ENCODE measurements at regions not wholly inside any gene's neighbourhood (a gene's known extent, or its start where the extent isn't known, plus 50 kb on each side); places are given as distances from the start of the nearest gene placed in this dataset.

DNA sequence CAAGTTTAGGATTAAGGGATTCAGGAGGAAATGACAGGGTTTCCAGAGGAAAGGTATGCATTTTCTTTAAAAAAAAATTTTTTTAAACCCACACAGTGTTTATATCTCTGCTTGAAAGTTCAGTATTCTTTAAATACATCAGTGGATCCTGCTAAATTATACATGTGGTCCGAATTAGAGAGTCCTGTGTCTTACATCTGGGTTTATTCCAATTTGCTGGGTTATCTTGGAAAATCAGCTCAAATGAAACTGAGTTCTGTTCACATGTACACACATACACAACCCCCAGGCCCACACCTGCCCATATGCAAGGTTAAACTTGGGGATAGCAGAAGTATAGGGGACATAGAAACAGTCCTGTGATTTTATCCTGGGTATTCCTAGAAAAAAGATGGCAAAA is 493.7 kb downstream of the ZNF608 start:
- Histone ChIP-seq H3K4me1 (no peaks in the 10 kb centered on the region), H4K20me1 (no peaks in the 10 kb centered on the region), H3K4me3 (no peak overlapping the region), H3K27me3 (no peaks in the 10 kb centered on the region), H3K36me3 (no peaks in the 10 kb centered on the region), H3K9me3 (replicated peaks in 1 of 11) (peaks cover 2 to 25% (median 10%) of the 10 kb centered on the region in 11 experiments; a peak in 20 of 22 replicates), H3K9ac (no peak overlapping the region), H3K4me2 (no peak overlapping the region), H3K27ac (no peak overlapping the region)
- TF ChIP-seq Cebpa-rat (IDR thresholded peaks at IDR 0.05), result no peak

DNA sequence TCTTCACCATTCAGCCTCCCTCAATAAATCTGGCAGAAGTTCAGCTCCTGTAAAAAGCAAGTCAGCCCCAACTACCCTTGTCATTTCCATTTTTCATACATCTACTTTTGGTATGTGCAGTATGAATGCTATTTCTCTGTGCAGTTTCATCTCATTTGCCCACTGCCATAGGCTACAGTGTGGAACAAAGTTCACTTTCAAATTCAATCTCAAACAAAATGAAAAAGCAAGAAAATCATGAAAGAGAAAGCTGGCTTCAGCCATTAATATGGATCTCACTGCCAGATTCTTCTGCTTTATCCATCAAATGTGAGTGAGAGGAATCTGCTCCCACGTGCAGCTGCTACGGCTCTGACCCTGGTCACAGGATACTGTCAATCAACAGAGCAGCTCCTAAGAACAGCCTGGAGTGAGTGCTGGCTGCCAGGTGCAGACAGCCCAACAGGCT is 494.2 kb downstream of the ZNF608 start:
- Histone ChIP-seq H3K9me3 (replicated peaks in 1 of 11) (peaks cover 7 to 29% (median 15%) of the 10 kb centered on the region in 11 experiments; a peak in 20 of 22 replicates), H3K4me1 (no peaks in the 10 kb centered on the region), H3K36me3 (no peaks in the 10 kb centered on the region), H3K27me3 (no peaks in the 10 kb centered on the region), H3K27ac (no peak overlapping the region), H3K9ac (no peak overlapping the region), H3K4me3 (no peak overlapping the region), H4K20me1 (no peaks in the 10 kb centered on the region), H3K4me2 (no peak overlapping the region)
- no peak for TF ChIP-seq Cebpa-rat (IDR thresholded peaks at IDR 0.05)

DNA sequence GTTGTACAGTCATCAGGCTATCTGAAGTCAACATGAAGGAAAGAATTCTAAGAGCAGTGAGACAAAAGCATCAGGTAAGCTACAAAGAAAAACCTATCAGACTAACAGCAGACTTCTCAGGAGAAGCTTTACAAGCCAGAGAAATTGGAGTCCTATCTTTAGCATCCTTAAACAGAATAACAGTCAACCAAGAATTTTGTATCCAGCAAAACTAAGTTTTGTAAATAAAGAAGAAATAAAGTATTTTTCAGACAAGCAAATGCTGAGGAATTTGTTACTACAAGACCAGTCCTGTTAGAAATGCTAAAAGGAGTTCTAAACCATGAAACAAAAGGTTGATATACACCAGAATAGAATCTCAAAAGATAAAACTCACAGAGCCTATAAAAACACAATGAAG is 501.2 kb downstream of the ZNF608 start:
- Histone ChIP-seq H3K27ac (no peak overlapping the region), H4K20me1 (no peaks in the 10 kb centered on the region), H3K9me3 (replicated peaks in 1 of 11) (peaks cover 43 to 65% (median 57%) of the 10 kb centered on the region in 11 experiments), H3K4me3 (no peak overlapping the region), H3K36me3 (no peaks in the 10 kb centered on the region), H3K9ac (no peak overlapping the region), H3K27me3 (no peaks in the 10 kb centered on the region), H3K4me1 (no peaks in the 10 kb centered on the region), H3K4me2 (no peak overlapping the region)
- no peak for TF ChIP-seq Cebpa-rat (IDR thresholded peaks at IDR 0.05)

DNA sequence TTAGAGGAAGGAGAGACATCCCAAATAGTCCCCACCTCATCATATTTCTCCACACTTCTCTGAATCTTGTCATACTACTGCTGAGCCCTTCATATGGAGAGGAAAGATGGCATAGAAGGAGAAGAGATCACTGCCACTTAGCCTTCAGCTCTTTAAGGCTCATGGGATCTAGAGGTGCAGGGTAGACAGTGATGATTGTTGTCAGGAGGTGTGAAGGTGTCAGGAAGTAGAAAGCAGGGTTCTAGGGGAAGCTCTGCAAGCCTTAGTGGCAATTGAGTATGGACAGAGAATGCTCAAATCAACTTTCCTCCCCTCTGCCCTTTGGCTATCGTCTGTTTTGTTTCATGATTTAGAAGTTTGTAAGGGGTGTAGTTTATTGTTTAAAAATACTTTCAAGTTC is 505.7 kb downstream of the ZNF608 start:
- no peak for TF ChIP-seq Cebpa-rat (IDR thresholded peaks at IDR 0.05)
- H3K9me3 ChIP-seq (replicated peaks in 1 of 11), result peaks cover 30 to 46% (median 38%) of the 10 kb centered on the region in 11 experiments
- no peaks in the 10 kb centered on the region for H4K20me1 ChIP-seq
- H3K27ac ChIP-seq, result no peak overlapping the region
- H3K27me3 ChIP-seq, result no peaks in the 10 kb centered on the region
- H3K9ac ChIP-seq, result no peak overlapping the region
- H3K4me1 ChIP-seq, result no peaks in the 10 kb centered on the region
- H3K4me2 ChIP-seq, result no peak overlapping the region
- H3K36me3 ChIP-seq, result no peaks in the 10 kb centered on the region
- no peak overlapping the region for H3K4me3 ChIP-seq

DNA sequence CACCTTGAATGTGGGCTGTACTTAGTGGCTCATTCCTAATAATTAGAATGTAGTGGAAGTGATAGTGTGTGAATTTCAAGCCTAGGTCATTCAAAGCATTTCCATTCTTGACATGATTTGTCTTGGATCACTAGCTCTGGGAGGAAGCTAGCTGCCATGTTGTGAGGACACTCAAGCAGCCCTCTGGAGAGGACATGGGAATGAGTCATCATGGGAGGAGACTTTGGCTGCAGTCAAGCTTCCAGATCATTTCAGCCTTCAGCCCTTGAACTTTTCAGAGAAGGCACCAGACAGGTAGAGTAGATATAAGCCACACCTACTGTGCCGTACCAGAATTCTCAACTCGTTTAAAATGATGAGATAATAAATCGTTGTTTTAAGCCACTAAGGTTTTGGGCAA is 506.9 kb downstream of the ZNF608 start:
- H3K9me3 ChIP-seq (replicated peaks in 1 of 11), result peaks cover 19 to 35% (median 27%) of the 10 kb centered on the region in 11 experiments
- H3K36me3 ChIP-seq, result no peaks in the 10 kb centered on the region
- H3K4me2 ChIP-seq, result no peak overlapping the region
- no peaks in the 10 kb centered on the region for H4K20me1 ChIP-seq
- no peak for TF ChIP-seq Cebpa-rat (IDR thresholded peaks at IDR 0.05)
- H3K4me3 ChIP-seq, result no peak overlapping the region
- no peak overlapping the region for H3K27ac ChIP-seq
- no peak overlapping the region for H3K9ac ChIP-seq
- H3K27me3 ChIP-seq, result no peaks in the 10 kb centered on the region
- peaks cover 0 to 6% (median 0%) of the 10 kb centered on the region in 10 experiments; a peak in 7 of 20 replicates for H3K4me1 ChIP-seq

DNA sequence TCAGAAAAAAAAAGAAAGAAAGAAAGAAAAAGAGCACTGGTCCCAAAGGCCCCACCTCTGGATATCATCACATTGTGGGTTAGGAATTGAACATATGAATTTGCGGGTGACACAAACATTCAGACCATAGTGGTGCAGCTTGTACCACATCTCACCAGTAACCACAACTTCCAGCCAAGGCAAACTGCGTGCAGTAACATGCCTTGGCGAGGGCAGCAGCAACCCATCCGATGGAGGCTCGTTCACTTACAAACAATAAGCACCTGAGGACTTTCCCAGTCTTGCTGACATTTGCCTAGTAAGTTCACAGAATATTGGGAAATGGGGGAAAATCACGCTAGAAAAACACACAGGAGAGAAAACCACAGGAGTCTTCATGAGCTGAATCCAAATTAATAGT is 508.1 kb downstream of the ZNF608 start:
- H3K27me3 ChIP-seq, result no peaks in the 10 kb centered on the region
- no peaks in the 10 kb centered on the region for H4K20me1 ChIP-seq
- no peaks in the 10 kb centered on the region for H3K36me3 ChIP-seq
- H3K4me1 ChIP-seq, result peaks cover 0 to 11% (median 0%) of the 10 kb centered on the region in 10 experiments; a peak in 7 of 20 replicates
- no peak overlapping the region for H3K27ac ChIP-seq
- no peak overlapping the region for H3K4me3 ChIP-seq
- H3K9me3 ChIP-seq (replicated peaks in 1 of 11), result peaks cover 6 to 23% (median 14%) of the 10 kb centered on the region in 11 experiments
- no peak overlapping the region for H3K9ac ChIP-seq
- TF ChIP-seq Cebpa-rat (IDR thresholded peaks at IDR 0.05), result no peak
- no peak overlapping the region for H3K4me2 ChIP-seq

DNA sequence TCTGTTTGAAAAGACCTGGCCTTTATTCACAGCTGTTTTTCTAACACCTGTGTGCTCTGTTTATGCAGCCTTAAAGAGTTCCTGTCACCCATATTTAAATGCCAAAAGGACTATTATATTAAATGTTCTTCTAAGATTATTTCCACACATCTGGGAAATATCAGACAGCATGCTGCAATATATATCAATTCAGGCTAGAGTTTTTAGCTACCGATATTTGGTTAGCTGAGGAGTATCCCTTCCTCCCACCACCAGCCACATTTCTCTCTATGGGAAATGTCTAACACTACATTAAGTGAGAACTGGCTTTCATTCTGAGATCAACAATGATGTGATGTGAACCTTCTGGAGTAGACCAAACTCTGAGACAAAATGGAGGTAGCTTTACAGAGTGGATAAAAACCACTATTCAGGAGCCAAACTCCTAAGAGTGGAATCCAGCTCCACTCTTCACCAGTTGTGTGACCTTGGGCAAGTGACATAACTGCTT is 509.2 kb downstream of the ZNF608 start:
- no peaks in the 10 kb centered on the region for H3K27me3 ChIP-seq
- no peaks in the 10 kb centered on the region for H3K36me3 ChIP-seq
- no peak overlapping the region for H3K4me2 ChIP-seq
- peaks cover 0 to 11% (median 0%) of the 10 kb centered on the region in 10 experiments; a peak in 7 of 20 replicates for H3K4me1 ChIP-seq
- H3K27ac ChIP-seq, result no peak overlapping the region
- no peaks in the 10 kb centered on the region for H4K20me1 ChIP-seq
- no peak for TF ChIP-seq Cebpa-rat (IDR thresholded peaks at IDR 0.05)
- no peak overlapping the region for H3K9ac ChIP-seq
- H3K9me3 ChIP-seq (replicated peaks in 1 of 11), result peaks cover 0 to 16% (median 7%) of the 10 kb centered on the region in 11 experiments; a peak in 18 of 22 replicates
- no peak overlapping the region for H3K4me3 ChIP-seq

DNA sequence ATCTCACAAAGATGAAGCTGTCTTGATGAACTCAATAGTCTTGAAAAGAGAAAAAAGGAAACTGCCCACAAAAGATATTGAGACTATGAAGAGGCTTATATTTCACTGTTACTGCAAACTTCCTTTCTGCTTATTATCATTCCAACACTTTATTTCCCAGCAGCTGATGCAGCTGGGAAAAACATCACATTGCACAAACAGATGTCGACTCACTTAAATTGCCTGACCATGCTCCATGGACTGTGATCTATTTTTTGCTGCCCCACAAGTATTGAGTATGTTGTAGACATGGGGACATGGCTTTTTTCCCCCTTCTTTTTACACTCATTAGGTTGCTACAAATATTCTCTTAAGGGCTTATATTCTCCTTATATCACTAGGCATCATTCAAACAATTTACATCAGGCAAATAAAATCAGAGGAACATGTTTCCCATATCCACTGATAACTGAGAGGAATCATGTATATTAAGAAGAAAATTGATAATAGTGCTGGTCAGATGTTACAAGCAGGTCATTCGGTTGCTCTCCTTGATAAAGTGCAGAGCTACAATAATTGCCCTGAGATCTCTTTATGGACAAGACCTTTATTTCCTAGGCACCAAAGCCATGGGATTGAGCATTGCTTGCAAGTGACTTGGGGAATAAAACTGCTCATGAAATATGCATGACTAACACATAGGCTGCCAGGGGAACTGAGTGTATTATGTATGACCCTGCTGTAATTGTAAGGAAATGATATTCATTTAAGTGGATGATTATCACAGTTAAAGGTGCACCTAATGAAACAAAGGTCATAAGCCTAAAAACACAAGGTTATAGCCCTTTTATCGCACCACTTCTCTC is 509.9 kb downstream of the ZNF608 start:
- H3K9me3 ChIP-seq (replicated peaks in 1 of 11), result peaks cover 0 to 16% (median 7%) of the 10 kb centered on the region in 11 experiments; a peak in 18 of 22 replicates
- no peak overlapping the region for H3K4me2 ChIP-seq
- no peaks in the 10 kb centered on the region for H3K27me3 ChIP-seq
- no peaks in the 10 kb centered on the region for H4K20me1 ChIP-seq
- peaks cover 0 to 11% (median 0%) of the 10 kb centered on the region in 10 experiments; a peak in 7 of 20 replicates for H3K4me1 ChIP-seq
- no peak for TF ChIP-seq Cebpa-rat (IDR thresholded peaks at IDR 0.05)
- H3K4me3 ChIP-seq, result no peak overlapping the region
- no peak overlapping the region for H3K9ac ChIP-seq
- no peak overlapping the region for H3K27ac ChIP-seq
- H3K36me3 ChIP-seq, result no peaks in the 10 kb centered on the region

DNA sequence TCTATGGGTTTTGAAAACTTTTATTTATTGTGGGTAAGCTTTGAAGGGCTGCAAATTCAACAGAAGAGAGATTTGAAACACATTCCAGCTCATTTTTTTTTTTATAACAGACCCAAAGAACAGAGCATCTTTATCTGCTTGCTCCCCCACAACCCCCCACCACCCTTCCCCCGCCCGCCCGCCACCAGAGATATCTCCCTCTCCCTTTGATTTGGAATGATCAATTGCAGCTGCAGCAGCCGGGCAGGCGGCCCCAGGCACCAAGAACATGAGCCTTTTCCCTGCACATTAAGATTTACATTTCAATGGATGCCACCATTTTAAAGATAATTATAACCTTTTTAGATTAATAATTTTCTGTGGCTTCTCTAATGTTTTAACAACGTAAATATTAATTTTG is 510.9 kb downstream of the ZNF608 start:
- Histone ChIP-seq H3K4me2 (no peak overlapping the region), H3K27me3 (no peaks in the 10 kb centered on the region), H3K9ac (no peak overlapping the region), H4K20me1 (no peaks in the 10 kb centered on the region), H3K4me1 (peaks cover 0 to 11% (median 0%) of the 10 kb centered on the region in 10 experiments; a peak in 7 of 20 replicates), H3K4me3 (no peak overlapping the region), H3K9me3 (replicated peaks in 1 of 11) (peaks cover 0 to 16% (median 8%) of the 10 kb centered on the region in 11 experiments; a peak in 18 of 22 replicates), H3K27ac (no peak overlapping the region), H3K36me3 (no peaks in the 10 kb centered on the region)
- no peak for TF ChIP-seq Cebpa-rat (IDR thresholded peaks at IDR 0.05)
